ENCODE measurements at regions not wholly inside any gene's neighbourhood (a gene's known extent, or its start where the extent isn't known, plus 50 kb on each side); places are given as distances from the start of the nearest gene placed in this dataset.

DNA sequence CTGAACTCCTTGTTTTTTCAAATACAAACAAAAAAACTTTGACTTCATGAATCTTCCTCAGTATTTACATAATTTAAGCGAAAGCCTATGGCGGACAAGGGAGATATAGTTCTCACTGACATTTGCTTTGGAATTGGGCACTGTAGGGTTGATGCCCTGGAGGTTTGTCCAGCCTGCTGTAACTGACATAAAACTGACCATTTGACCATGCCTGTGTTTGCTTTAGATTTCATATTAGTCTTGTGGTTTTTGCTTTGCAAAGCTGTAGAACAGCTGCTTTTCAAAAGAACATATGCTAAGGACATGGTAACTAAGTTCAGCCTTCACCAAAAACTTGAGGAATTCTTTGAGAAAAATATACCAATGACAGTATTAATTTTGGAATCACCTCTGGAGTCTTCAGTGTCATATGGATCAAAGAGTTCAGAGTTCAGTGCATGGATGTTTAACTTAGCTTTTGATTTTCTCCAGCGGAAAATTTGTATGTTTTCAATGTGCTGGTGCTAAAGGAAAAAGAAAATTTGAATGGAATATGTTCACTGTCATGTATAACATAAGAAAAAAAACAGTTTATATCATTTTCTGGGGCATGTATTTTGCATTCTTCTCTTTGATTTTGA, 1013.1 kb downstream of the NR2F1-AS1 start:
- no peak overlapping the region for H3K27ac ChIP-seq (ENCODE audit: low read depth, low read length, severe bottlenecking)
- H3K9me3 ChIP-seq (ENCODE audit: control insufficient read depth, low read length), result no peaks in the 10 kb centered on the region
- 71% methylated on average over 1 of the region's 3 CpGs; no CpG with 5 or more reads in 1 of the 2 experiments for WGBS, 2 experiments (ENCODE audit: insufficient coverage in 2 of 2)
- H3K4me1 ChIP-seq (ENCODE audit: control insufficient read depth, insufficient read depth, low read length, poor library complexity, severe bottlenecking), result no peaks in the 10 kb centered on the region
- no peaks in the 10 kb centered on the region for H3K36me3 ChIP-seq (ENCODE audit: control insufficient read depth, insufficient read depth, low read length)
- no peak overlapping the region for H3K4me3 ChIP-seq (ENCODE audit: extremely low read depth, insufficient read depth, low read length, poor library complexity, severe bottlenecking)

DNA sequence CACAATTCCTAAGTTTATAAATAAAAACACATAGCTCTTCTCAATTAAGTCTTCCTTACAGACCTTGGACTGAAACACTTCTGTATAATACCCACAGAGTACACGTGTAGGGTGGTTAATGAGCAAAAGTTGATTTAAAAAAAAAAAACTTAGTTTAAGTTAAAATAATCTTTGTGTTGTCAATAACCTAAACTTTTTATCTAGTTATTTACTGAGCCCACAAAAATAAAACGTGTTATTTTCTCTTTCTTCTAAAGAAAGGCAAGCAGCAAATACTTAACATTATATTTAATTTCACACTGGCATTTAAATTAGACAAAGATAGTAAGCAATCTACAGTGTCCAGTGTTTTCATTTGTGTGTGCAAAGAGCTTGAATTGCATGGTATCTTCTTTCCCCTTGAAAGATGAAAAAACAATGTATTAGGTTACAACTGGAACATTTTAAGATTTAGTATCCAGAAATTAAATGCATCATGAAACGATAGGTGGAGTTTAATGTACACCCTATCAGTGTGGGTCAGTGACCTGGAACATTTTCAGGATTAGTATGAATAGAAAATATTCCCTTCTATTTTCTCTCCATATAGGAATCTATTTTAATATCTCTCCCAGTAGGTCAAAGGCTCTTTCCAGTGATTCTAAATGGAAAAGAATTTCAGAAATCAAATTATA, 1014.8 kb downstream of the NR2F1-AS1 start:
- Histone ChIP-seq H3K4me1 (ENCODE audit: control insufficient read depth, insufficient read depth, low read length, poor library complexity, severe bottlenecking) (no peaks in the 10 kb centered on the region), H3K27ac (ENCODE audit: low read depth, low read length, severe bottlenecking) (no peak overlapping the region), H3K36me3 (ENCODE audit: control insufficient read depth, insufficient read depth, low read length) (no peaks in the 10 kb centered on the region), H3K4me3 (ENCODE audit: extremely low read depth, insufficient read depth, low read length, poor library complexity, severe bottlenecking) (no peak overlapping the region), H3K9me3 (ENCODE audit: control insufficient read depth, low read length) (no peaks in the 10 kb centered on the region)
- WGBS, 2 experiments (ENCODE audit: insufficient coverage in 2 of 2), result no CpG with 5 or more reads among the region's 3 CpGs

DNA sequence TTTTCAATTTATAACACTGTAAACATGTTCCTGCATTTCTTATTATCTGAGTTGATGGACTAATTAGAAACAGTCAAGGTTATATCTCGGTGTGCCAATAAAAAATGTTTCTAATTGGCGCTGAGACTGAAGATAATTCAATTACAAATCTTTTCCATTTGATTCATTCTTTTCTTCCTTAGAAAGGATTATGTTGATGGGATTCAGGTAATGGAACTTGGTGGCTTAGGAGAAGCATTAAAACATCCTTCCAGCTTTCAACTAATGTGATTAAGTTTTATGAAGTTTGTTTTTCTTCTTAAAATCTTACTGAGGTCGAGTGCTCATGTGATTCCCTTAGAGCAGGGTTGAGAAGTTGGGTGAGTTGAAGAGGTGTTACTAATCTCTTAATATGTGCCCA, 1015.3 kb downstream of the NR2F1-AS1 start:
- no CpG with 5 or more reads among the region's 3 CpGs for WGBS, 2 experiments (ENCODE audit: insufficient coverage in 2 of 2)
- Histone ChIP-seq H3K4me1 (ENCODE audit: control insufficient read depth, insufficient read depth, low read length, poor library complexity, severe bottlenecking) (peaks cover 6% of the 10 kb centered on the region), H3K27ac (ENCODE audit: low read depth, low read length, severe bottlenecking) (no peak overlapping the region), H3K36me3 (ENCODE audit: control insufficient read depth, insufficient read depth, low read length) (no peaks in the 10 kb centered on the region), H3K4me3 (ENCODE audit: extremely low read depth, insufficient read depth, low read length, poor library complexity, severe bottlenecking) (no peak overlapping the region), H3K9me3 (ENCODE audit: control insufficient read depth, low read length) (no peaks in the 10 kb centered on the region)

DNA sequence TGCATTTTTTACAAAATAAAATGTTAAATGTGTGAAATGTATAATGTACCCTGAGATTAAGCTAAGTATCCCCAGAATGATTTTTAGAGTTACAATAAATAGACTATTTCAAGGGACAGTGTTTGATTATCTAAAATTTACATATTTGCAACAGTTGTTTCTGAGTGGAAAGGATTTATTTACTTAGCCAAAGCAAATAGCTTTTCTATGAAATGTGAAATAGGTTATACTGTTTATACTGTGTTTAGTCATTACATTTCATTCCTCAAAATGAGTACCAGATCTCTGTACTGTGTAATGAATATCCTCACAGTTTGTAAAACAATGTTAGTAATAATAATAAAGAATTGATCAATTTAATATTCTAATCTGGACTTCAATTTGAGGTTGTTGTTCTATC, 1019.0 kb downstream of the NR2F1-AS1 start:
- H3K4me1 ChIP-seq (ENCODE audit: control insufficient read depth, insufficient read depth, low read length, poor library complexity, severe bottlenecking), result peaks cover 7% of the 10 kb centered on the region
- H3K9me3 ChIP-seq (ENCODE audit: control insufficient read depth, low read length), result no peaks in the 10 kb centered on the region
- no peak overlapping the region for H3K27ac ChIP-seq (ENCODE audit: low read depth, low read length, severe bottlenecking)
- H3K36me3 ChIP-seq (ENCODE audit: control insufficient read depth, insufficient read depth, low read length), result no peaks in the 10 kb centered on the region
- no peak overlapping the region for H3K4me3 ChIP-seq (ENCODE audit: extremely low read depth, insufficient read depth, low read length, poor library complexity, severe bottlenecking)

DNA sequence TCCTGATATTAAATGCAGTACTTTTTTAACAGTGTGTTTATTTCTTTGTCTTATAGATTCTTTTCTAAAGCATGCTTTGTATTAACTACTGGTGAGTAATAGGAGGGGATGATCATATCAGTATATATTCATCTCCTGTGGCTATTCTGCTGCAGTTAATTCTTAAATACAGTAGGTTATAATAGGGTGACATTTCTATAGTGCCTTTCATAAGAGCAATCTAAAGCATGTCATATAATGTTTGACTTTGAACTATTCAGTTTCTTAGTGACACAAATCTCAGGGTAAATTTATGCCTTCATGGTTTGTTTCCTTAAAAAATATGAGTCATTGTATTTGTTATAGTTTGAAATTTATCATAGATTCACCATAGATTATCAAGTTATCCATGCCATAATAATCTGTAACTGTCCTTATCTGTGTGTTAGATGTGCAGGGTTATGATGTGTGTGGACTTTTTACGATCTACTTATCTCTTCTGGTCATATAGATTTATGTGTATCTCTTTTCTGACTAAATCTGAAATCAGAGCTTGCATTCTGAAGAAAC, 1019.5 kb downstream of the NR2F1-AS1 start:
- Histone ChIP-seq H3K36me3 (ENCODE audit: control insufficient read depth, insufficient read depth, low read length) (no peaks in the 10 kb centered on the region), H3K9me3 (ENCODE audit: control insufficient read depth, low read length) (no peaks in the 10 kb centered on the region), H3K4me1 (ENCODE audit: control insufficient read depth, insufficient read depth, low read length, poor library complexity, severe bottlenecking) (peaks cover 7% of the 10 kb centered on the region), H3K4me3 (ENCODE audit: extremely low read depth, insufficient read depth, low read length, poor library complexity, severe bottlenecking) (no peak overlapping the region), H3K27ac (ENCODE audit: low read depth, low read length, severe bottlenecking) (no peak overlapping the region)
- no CpG with 5 or more reads among the region's 1 CpG for WGBS, 2 experiments (ENCODE audit: insufficient coverage in 2 of 2)

DNA sequence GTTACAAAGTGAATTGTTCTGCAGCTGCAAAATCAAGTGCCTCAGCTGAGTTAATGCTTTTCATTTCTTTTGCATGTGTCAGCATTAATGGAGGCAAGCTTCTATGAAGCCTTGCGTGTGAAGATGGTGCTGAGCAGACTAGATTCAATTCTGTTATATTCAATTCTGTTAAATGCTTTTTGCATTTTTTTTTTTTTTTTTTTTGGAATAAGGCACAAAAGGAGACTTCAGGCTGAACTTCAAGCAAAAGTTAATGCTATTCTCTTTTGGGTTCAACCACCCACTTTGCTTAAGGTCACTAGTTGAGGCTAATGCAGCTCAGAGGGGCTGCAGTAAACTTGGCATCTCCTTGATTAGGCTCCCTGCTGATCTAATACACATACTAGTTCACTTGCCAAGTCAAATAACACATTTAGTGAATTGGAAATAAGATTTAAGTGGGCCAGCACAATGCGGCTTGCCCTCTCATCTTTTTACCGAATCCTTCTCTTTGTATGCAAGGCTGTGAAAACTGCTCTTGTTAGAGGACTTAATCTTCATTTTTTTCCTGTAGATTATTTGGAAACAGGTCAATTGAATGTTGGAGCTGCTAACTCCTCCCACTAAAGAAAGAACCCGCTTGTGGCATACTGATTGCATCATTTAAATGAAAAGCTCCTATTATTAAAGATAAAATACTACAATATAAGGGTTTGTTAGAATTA, 1020.2 kb downstream of the NR2F1-AS1 start:
- H3K4me3 ChIP-seq (ENCODE audit: extremely low read depth, insufficient read depth, low read length, poor library complexity, severe bottlenecking), result no peak overlapping the region
- H3K36me3 ChIP-seq (ENCODE audit: control insufficient read depth, insufficient read depth, low read length), result no peaks in the 10 kb centered on the region
- no peaks in the 10 kb centered on the region for H3K9me3 ChIP-seq (ENCODE audit: control insufficient read depth, low read length)
- WGBS, 2 experiments (ENCODE audit: insufficient coverage in 2 of 2), result no CpG with 5 or more reads among the region's 4 CpGs
- no peak overlapping the region for H3K27ac ChIP-seq (ENCODE audit: low read depth, low read length, severe bottlenecking)
- H3K4me1 ChIP-seq (ENCODE audit: control insufficient read depth, insufficient read depth, low read length, poor library complexity, severe bottlenecking), result peaks cover 7% of the 10 kb centered on the region

DNA sequence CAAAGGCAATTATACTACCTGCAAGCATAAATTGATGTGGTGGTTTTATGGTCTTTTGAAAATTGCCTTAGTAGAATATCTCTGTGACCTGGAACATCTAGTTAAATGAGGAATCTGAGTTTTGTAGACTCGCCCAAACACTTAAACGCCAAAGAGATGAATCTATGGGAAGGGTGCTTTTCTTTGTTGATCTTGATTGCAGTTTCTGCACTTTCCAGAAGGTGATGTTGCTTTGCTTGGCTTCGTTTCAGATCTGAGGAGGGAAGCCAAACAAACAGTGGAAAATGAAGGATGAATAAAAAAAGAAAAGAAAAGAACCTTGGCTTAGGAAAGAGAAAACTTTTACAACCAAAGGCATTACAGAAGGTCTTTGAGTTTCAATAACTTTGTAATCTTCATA, 1021.2 kb downstream of the NR2F1-AS1 start:
- Histone ChIP-seq H3K9me3 (ENCODE audit: control insufficient read depth, low read length) (no peaks in the 10 kb centered on the region), H3K27ac (ENCODE audit: low read depth, low read length, severe bottlenecking) (no peak overlapping the region), H3K4me3 (ENCODE audit: extremely low read depth, insufficient read depth, low read length, poor library complexity, severe bottlenecking) (no peak overlapping the region), H3K36me3 (ENCODE audit: control insufficient read depth, insufficient read depth, low read length) (no peaks in the 10 kb centered on the region), H3K4me1 (ENCODE audit: control insufficient read depth, insufficient read depth, low read length, poor library complexity, severe bottlenecking) (peaks cover 7% of the 10 kb centered on the region)
- 81 to 85% methylated on average over 2 of the region's 3 CpGs for WGBS, 2 experiments (ENCODE audit: insufficient coverage in 2 of 2)

DNA sequence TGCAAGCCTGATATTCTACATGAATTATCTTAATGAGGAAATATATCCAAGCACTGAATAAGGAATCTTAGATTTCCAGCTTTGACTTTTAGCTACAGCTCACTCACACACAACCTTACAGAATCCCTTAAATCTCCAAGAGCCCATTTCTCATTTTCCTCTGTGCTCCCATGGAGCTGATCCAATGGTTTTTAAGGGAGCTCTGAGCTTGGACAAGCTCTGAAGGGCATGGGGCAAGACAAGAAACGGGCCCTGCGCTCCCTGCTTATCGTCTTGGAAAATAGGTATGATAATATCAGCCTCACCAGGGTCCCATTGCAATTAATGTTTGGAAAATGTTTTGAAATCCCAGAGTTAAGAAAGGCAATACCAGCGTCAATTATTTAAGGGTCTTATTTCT, 1021.7 kb downstream of the NR2F1-AS1 start:
- no peak overlapping the region for H3K27ac ChIP-seq (ENCODE audit: low read depth, low read length, severe bottlenecking)
- peaks cover 7% of the 10 kb centered on the region for H3K4me1 ChIP-seq (ENCODE audit: control insufficient read depth, insufficient read depth, low read length, poor library complexity, severe bottlenecking)
- no peaks in the 10 kb centered on the region for H3K36me3 ChIP-seq (ENCODE audit: control insufficient read depth, insufficient read depth, low read length)
- H3K9me3 ChIP-seq (ENCODE audit: control insufficient read depth, low read length), result no peaks in the 10 kb centered on the region
- WGBS, 2 experiments (ENCODE audit: insufficient coverage in 2 of 2), result 100% methylated on average over 3 of the region's 4 CpGs; no CpG with 5 or more reads in 1 of the 2 experiments
- H3K4me3 ChIP-seq (ENCODE audit: extremely low read depth, insufficient read depth, low read length, poor library complexity, severe bottlenecking), result no peak overlapping the region

DNA sequence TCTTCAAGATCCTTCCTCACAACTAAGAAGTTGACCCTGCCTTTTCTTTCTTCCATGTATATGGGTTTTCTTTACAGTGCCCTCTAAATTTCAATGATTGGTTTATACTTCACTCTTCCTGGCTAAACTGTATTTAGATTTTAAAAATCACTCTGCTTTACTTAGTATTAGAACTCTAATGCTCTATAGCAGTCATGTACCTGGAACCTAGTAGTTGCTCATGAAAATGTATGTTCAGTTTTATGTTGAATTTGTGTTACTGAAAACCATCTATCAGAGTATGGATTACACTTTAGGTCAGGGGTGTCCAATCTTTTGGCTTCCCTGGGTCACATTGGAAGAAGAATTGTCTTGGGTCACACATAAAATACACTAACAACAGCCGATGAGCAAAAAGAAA, 1024.3 kb downstream of the NR2F1-AS1 start:
- Histone ChIP-seq H3K9me3 (ENCODE audit: control insufficient read depth, low read length) (no peaks in the 10 kb centered on the region), H3K36me3 (ENCODE audit: control insufficient read depth, insufficient read depth, low read length) (no peaks in the 10 kb centered on the region), H3K4me1 (ENCODE audit: control insufficient read depth, insufficient read depth, low read length, poor library complexity, severe bottlenecking) (peaks cover 16% of the 10 kb centered on the region), H3K4me3 (ENCODE audit: extremely low read depth, insufficient read depth, low read length, poor library complexity, severe bottlenecking) (no peak overlapping the region), H3K27ac (ENCODE audit: low read depth, low read length, severe bottlenecking) (no peak overlapping the region)
- no CpG with 5 or more reads among the region's 1 CpG for WGBS, 2 experiments (ENCODE audit: insufficient coverage in 2 of 2)

DNA sequence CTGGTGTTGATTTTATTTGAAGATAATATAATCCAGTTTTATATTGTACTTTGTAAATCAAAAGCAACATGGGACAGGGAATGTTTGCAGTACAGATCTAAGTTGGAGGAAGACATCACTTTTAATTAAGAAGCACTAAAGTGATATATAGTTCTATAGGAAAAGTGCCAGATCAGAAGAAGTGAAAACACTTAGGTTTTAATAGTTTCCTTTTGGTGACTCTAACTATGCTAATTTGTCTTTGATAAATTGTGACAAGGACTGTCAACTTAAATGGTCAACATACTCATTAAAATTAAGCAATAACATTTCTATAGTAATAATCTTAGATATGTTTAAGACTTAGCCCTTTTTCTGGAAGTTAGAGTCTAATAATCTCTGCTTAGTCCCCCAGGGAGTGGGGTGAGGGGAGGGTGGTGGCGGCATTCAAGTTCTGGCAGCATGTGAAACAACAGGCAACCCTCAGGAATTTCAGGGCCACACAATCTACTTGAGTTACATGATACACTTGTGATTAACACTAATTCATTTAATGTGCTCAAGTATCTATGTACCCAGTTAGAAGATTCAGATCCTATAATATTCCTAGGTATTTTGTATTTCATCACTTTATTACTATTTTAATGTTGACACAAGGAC, 1026.5 kb downstream of the NR2F1-AS1 start:
- H3K36me3 ChIP-seq (ENCODE audit: control insufficient read depth, insufficient read depth, low read length), result no peaks in the 10 kb centered on the region
- no peaks in the 10 kb centered on the region for H3K9me3 ChIP-seq (ENCODE audit: control insufficient read depth, low read length)
- H3K27ac ChIP-seq (ENCODE audit: low read depth, low read length, severe bottlenecking), result no peak overlapping the region
- H3K4me3 ChIP-seq (ENCODE audit: extremely low read depth, insufficient read depth, low read length, poor library complexity, severe bottlenecking), result no peak overlapping the region
- H3K4me1 ChIP-seq (ENCODE audit: control insufficient read depth, insufficient read depth, low read length, poor library complexity, severe bottlenecking), result peaks cover 9% of the 10 kb centered on the region
- WGBS, 2 experiments (ENCODE audit: insufficient coverage in 2 of 2), result 60% methylated on average over 1 of the region's 1 CpG; no CpG with 5 or more reads in 1 of the 2 experiments
